Esophagus muscularis mucosa (tissue), 3 donors: ENCODE measurements at regions not wholly inside any gene's neighbourhood (a gene's known extent, or its start where the extent isn't known, plus 50 kb on each side); places are given as distances from the start of the nearest gene placed in this dataset.
"Not testable (repeated sequence)": the region's sequence is repeated elsewhere in the genome, so short reads cannot be mapped to it uniquely, and the experiment has no call there.

ENCODE experiments used
- CTCF ChIP-seq, 3 experiments: fragments of 200-600 bp in 2 of 3; fragments of 450-650 bp in 1 of 3; sonication (generic) in 2 of 3; IDR thresholded peaks; one replicate each; pipeline ENCODE4 v1.5.1; 2017 to 2019; ENCODE audit warnings: antibody characterized with exemption in 3 of 3, mild to moderate bottlenecking in 2 of 3, moderate library complexity in 1 of 3
- POLR2A ChIP-seq: fragments of 450-650 bp; IDR thresholded peaks from one replicate; pipeline ENCODE4 v1.6.1; 2017; ENCODE audit warnings: antibody characterized with exemption, moderate library complexity, mild to moderate bottlenecking, low read depth

- TF ChIP-seq CTCF (IDR thresholded peaks at IDR 0.05); POLR2A: not testable (repeated sequence)
These were observed 72.5 kb upstream of the C1GALT1C1 start for GRCh38 chrX:120702337-120702736.
